ENCODE measurements at regions not wholly inside any gene's neighbourhood (a gene's known extent, or its start where the extent isn't known, plus 50 kb on each side); places are given as distances from the start of the nearest gene placed in this dataset.

GRCh38 chr7:17109020-17109419, 189.4 kb upstream of the AHR start:
- TF ChIP-seq, protein P1, sequence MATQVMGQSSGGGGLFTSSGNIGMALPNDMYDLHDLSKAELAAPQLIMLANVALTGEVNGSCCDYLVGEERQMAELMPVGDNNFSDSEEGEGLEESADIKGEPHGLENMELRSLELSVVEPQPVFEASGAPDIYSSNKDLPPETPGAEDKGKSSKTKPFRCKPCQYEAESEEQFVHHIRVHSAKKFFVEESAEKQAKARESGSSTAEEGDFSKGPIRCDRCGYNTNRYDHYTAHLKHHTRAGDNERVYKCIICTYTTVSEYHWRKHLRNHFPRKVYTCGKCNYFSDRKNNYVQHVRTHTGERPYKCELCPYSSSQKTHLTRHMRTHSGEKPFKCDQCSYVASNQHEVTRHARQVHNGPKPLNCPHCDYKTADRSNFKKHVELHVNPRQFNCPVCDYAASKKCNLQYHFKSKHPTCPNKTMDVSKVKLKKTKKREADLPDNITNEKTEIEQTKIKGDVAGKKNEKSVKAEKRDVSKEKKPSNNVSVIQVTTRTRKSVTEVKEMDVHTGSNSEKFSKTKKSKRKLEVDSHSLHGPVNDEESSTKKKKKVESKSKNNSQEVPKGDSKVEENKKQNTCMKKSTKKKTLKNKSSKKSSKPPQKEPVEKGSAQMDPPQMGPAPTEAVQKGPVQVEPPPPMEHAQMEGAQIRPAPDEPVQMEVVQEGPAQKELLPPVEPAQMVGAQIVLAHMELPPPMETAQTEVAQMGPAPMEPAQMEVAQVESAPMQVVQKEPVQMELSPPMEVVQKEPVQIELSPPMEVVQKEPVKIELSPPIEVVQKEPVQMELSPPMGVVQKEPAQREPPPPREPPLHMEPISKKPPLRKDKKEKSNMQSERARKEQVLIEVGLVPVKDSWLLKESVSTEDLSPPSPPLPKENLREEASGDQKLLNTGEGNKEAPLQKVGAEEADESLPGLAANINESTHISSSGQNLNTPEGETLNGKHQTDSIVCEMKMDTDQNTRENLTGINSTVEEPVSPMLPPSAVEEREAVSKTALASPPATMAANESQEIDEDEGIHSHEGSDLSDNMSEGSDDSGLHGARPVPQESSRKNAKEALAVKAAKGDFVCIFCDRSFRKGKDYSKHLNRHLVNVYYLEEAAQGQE (IDR thresholded peaks at IDR 0.05; ENCODE audit: low read depth): no peak
- TF ChIP-seq SP1 (IDR thresholded peaks at IDR 0.05; ENCODE audit: low read depth) (no peak), CTCF (IDR thresholded peaks at IDR 0.05 in 2 of 3, conservative IDR thresholded peaks at IDR 0.05 in 1 of 3; ENCODE audit: borderline replicate concordance in 1 of 3, insufficient read depth in 1 of 3, low read depth in 2 of 3, low read length in 2 of 3) (no peak), RAD21 (IDR thresholded peaks at IDR 0.05; ENCODE audit: low read depth) (no peak)

Measured in HCT116 (cell line).